ENCODE measurements at regions not wholly inside any gene's neighbourhood (a gene's known extent, or its start where the extent isn't known, plus 50 kb on each side); places are given as distances from the start of the nearest gene placed in this dataset.

- TF ChIP-seq CTCF (IDR thresholded peaks at IDR 0.05; ENCODE audit: low read depth, low read length, poor library complexity, severe bottlenecking) (no peak), EZH2phosphoT487 (IDR thresholded peaks at IDR 0.05; ENCODE audit: borderline replicate concordance, low read length) (no peak)
Observed at GRCh38 chr5:2132497-2132847, 249.7 kb upstream of the IRX4 start.

All from DOHH2 (cell line).